ENCODE measurements at regions not wholly inside any gene's neighbourhood (a gene's known extent, or its start where the extent isn't known, plus 50 kb on each side); places are given as distances from the start of the nearest gene placed in this dataset.

- intact Hi-C loops (cut with DNase I, micrococcal nuclease), result no loop called here
- Mint-ChIP-seq H3K27me3 (no peaks in the 10 kb centered on the region), H3K4me1 (peaks cover 40% of the 10 kb centered on the region), H3K4me3 (no peak overlapping the region), H3K9me3 (ENCODE audit: low read depth) (peaks cover 12% of the 10 kb centered on the region), H3K36me3 (ENCODE audit: low read depth) (peaks cover 4% of the 10 kb centered on the region), H3K27ac (no peak overlapping the region)
- ChIA-PET CTCF (interaction anchor here (0.7 kb wide), 1 partner anchor 287 kb away, joined by 3 read pairs; no protein-coding TSS in a partner anchor), POLR2A (no interaction called here)
- ATAC-seq (no peak), DNase-seq (no peak)
Measured at GRCh38 chr2:171244466-171244969, 83.8 kb upstream of the TLK1 start.

DNA sequence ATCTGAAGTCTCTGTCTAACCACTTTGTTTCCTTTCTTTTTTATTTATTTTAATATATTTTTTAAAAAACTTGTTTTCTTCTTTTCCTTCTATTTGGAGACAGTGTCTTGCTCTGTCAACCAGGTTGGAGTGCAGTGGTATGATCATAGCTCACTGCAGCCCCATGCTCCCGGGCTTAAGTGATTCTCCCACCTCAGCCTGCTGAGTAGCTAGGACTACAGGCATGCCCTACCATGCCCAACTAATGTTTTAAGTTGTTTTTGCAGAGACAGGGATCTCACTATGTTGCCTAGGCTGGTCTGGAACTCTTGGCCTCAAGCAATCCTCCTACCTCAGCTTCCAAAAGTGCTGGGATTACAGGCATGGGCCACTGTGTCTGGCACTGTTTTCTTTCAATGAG lies 81.1 kb upstream of the TLK1 start:
- H3K4me3 Mint-ChIP-seq, result no peak overlapping the region
- CTCF ChIA-PET, result no interaction called here
- DNase-seq (no peak), ATAC-seq (no peak)
- peaks cover 3% of the 10 kb centered on the region for H3K36me3 Mint-ChIP-seq (ENCODE audit: low read depth)
- POLR2A ChIA-PET, result interaction anchor here (0.6 kb wide), 1 partner anchor 857 kb away, joined by 3 read pairs; no protein-coding TSS in a partner anchor
- intact Hi-C loops (cut with DNase I, micrococcal nuclease), result no loop called here
- no peak overlapping the region for H3K27ac Mint-ChIP-seq
- peaks cover 22% of the 10 kb centered on the region for H3K4me1 Mint-ChIP-seq
- no peaks in the 10 kb centered on the region for H3K27me3 Mint-ChIP-seq
- peaks cover 10% of the 10 kb centered on the region for H3K9me3 Mint-ChIP-seq (ENCODE audit: low read depth)

DNA sequence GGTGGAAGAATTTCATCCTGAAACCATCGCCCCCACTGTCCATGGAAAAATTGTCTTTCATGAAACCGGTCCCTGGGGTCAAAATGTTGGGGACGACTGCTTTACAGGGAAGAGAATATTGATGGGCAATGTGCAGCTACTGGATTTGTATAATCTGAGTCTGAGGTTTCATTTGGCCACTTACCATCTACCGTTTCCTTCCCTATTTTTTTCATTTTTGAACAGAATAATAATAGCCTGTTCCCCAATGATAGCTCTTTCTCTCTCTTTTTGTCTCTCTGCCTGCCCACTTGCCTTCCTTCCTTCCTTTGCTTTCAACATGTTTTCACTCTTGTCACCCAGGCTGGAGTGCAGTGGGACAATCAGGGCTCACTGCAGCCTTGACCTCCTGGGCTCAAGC lies 78.3 kb upstream of the TLK1 start:
- POLR2A ChIA-PET, result no interaction called here
- Mint-ChIP-seq H3K4me3 (no peak overlapping the region), H3K27me3 (no peaks in the 10 kb centered on the region), H3K27ac (no peak overlapping the region), H3K9me3 (ENCODE audit: low read depth) (no peaks in the 10 kb centered on the region), H3K36me3 (ENCODE audit: low read depth) (no peaks in the 10 kb centered on the region), H3K4me1 (peaks cover 8% of the 10 kb centered on the region)
- CTCF ChIA-PET, result no interaction called here
- DNase-seq (no peak), ATAC-seq (no peak)
- intact Hi-C loops (cut with DNase I, micrococcal nuclease), result no loop called here

GRCh38 chr2:171237751-171238505 lies 77.2 kb upstream of the TLK1 start:
- no peak for ATAC-seq
- no peaks in the 10 kb centered on the region for H3K9me3 Mint-ChIP-seq (ENCODE audit: low read depth)
- H3K4me1 Mint-ChIP-seq, result peaks cover 8% of the 10 kb centered on the region
- no peaks in the 10 kb centered on the region for H3K27me3 Mint-ChIP-seq
- H3K27ac Mint-ChIP-seq, result no peak overlapping the region
- H3K36me3 Mint-ChIP-seq (ENCODE audit: low read depth), result no peaks in the 10 kb centered on the region
- POLR2A ChIA-PET, result no interaction called here
- CTCF ChIA-PET, result no interaction called here
- DNase-seq, result no peak
- H3K4me3 Mint-ChIP-seq, result no peak overlapping the region
- intact Hi-C loops (cut with DNase I, micrococcal nuclease), result no loop called here

DNA sequence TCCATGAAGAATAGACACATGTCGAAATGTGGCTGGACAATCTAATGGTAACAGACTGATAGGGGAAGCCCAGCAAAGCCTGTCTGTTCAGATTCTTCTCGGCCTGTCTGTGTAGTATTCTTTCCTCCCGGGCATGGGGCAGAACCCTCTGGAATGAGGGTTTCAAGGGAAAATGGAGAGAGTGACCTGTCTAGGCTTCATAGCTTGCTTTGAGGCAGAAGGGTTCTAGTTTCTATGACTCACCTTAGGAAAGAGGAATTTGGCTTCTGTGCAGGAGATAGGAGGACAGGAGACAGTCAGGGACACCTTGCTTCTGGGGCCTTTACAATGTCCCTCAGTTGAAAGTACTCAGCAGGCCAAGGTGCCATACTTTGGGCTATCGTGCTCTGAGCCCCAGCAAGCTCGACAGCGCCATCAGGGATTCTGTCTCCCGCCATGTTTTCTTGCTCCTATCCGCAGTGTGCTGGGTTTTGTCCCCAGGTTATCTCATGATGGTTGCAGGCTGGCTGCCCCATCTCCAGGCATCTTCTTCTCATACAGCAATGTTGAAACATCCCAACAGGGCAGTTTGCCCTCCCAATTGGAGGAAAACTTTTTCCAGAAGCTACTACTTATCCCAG lies 74.7 kb upstream of the TLK1 start:
- no peaks in the 10 kb centered on the region for H3K27me3 Mint-ChIP-seq
- H3K9me3 Mint-ChIP-seq (ENCODE audit: low read depth), result no peaks in the 10 kb centered on the region
- POLR2A ChIA-PET, result interaction anchor here (0.6 kb wide), 1 partner anchor 8 kb away, joined by 4 read pairs; no protein-coding TSS in a partner anchor
- no peaks in the 10 kb centered on the region for H3K36me3 Mint-ChIP-seq (ENCODE audit: low read depth)
- DNase-seq (no peak), ATAC-seq (no peak)
- CTCF ChIA-PET, result interaction anchor here (0.7 to 2.3 kb wide), 3 partner anchors 14 to 176 kb away, joined by 3 to 11 read pairs (median 4); no protein-coding TSS in a partner anchor
- H3K4me1 Mint-ChIP-seq, result peaks cover 8% of the 10 kb centered on the region
- intact Hi-C loops (cut with DNase I, micrococcal nuclease), result no loop called here
- no peak overlapping the region for H3K4me3 Mint-ChIP-seq
- no peak overlapping the region for H3K27ac Mint-ChIP-seq

- ChIA-PET POLR2A (no interaction called here), CTCF (interaction anchor here (0.7 kb wide), 2 partner anchors 60 to 145 kb away, joined by 4 read pairs; no protein-coding TSS in a partner anchor)
Measured at GRCh38 chr2:171230176-171230575, 69.5 kb upstream of the TLK1 start.

GRCh38 chr2:171228826-171229225 lies 68.1 kb upstream of the TLK1 start:
- intact Hi-C loops (cut with DNase I, micrococcal nuclease), result no loop called here
- ATAC-seq (no peak), DNase-seq (no peak)
- no peaks in the 10 kb centered on the region for H3K27me3 Mint-ChIP-seq
- H3K36me3 Mint-ChIP-seq (ENCODE audit: low read depth), result peaks cover 1% of the 10 kb centered on the region
- peaks cover 7% of the 10 kb centered on the region for H3K4me1 Mint-ChIP-seq
- H3K9me3 Mint-ChIP-seq (ENCODE audit: low read depth), result peaks cover 3% of the 10 kb centered on the region
- POLR2A ChIA-PET, result interaction anchor here (0.6 kb wide), 1 partner anchor 991 kb away, joined by 3 read pairs; no protein-coding TSS in a partner anchor
- no peak overlapping the region for H3K27ac Mint-ChIP-seq
- no peak overlapping the region for H3K4me3 Mint-ChIP-seq
- CTCF ChIA-PET, result interaction anchor here (0.6 kb wide), 2 partner anchors 30 to 63 kb away, joined by 3 read pairs; no protein-coding TSS in a partner anchor

More at GRCh38 chr2:171230176-171230575, 69.5 kb upstream of the TLK1 start:
- DNase-seq (no peak), ATAC-seq (no peak)
- peaks cover 4% of the 10 kb centered on the region for H3K4me1 Mint-ChIP-seq
- H3K27ac Mint-ChIP-seq, result no peak overlapping the region
- intact Hi-C loops (cut with DNase I, micrococcal nuclease), result no loop called here
- H3K27me3 Mint-ChIP-seq, result no peaks in the 10 kb centered on the region
- H3K9me3 Mint-ChIP-seq (ENCODE audit: low read depth), result no peaks in the 10 kb centered on the region
- H3K4me3 Mint-ChIP-seq, result no peak overlapping the region
- no peaks in the 10 kb centered on the region for H3K36me3 Mint-ChIP-seq (ENCODE audit: low read depth)

DNA sequence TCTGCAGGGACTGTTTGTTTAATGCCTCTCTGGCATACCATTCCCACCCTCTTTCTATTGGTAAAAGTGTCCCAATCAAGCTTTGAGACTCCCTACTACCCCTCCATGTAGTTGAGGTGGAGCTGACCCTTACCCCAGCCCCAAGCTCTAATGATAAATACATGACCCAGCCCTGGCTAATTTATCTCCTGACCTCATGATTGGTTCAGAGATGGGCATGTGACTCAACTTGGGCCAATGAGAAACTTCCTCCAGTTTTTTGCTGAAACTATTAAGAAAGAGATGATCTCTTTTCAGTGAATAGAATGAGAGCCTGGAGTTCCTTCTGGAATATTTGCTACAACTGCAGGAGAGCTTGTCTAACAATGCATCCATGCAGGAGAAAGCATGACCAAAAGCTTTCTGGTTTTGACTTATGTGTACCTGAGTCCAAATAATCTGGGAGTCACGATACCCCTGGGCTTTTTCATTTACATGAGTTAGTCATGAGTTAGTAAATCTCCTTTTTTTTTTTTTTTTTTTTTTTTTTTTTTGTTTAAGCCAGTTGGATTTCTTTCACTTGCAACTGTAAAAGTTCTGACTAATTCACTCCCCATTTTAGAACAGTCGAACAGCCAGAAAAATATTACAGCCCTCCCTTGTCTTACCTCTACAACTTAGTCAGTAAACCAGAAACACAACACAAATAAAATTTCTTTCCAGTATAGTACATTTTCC lies 66.5 kb upstream of the TLK1 start:
- H3K27me3 Mint-ChIP-seq, result no peaks in the 10 kb centered on the region
- ATAC-seq (no peak), DNase-seq (no peak)
- POLR2A ChIA-PET, result interaction anchor here (0.6 kb wide), 1 partner anchor 9 kb away, joined by 4 read pairs; no protein-coding TSS in a partner anchor
- peaks cover 7% of the 10 kb centered on the region for H3K4me1 Mint-ChIP-seq
- H3K9me3 Mint-ChIP-seq (ENCODE audit: low read depth), result peaks cover 4% of the 10 kb centered on the region
- H3K27ac Mint-ChIP-seq, result no peak overlapping the region
- intact Hi-C loops (cut with DNase I, micrococcal nuclease), result no loop called here
- H3K36me3 Mint-ChIP-seq (ENCODE audit: low read depth), result peaks cover 3% of the 10 kb centered on the region
- H3K4me3 Mint-ChIP-seq, result no peak overlapping the region
- CTCF ChIA-PET, result interaction anchor here (0.6 to 1.0 kb wide), 3 partner anchors 69 to 405 kb away, joined by 3 read pairs; no protein-coding TSS in a partner anchor

DNA sequence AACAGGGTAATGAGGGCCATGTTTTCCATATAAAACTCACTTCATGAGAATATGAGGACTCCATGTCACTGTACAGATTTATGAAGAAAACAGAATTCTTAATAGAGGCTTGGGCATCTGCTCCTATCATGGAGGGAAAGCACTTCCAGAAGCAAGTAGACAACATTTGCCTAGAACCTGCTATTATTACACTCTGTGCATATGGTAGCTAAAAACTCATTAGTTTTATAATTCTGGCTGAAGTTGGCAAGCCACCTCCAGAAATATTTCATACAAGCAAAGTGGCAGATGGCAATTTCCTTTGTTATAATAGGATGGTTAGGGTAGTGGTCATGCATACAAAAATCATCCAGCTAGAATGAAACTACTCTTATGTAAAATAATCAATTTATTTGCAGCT lies 65.8 kb upstream of the TLK1 start:
- POLR2A ChIA-PET, result no interaction called here
- Mint-ChIP-seq H3K27ac (no peak overlapping the region), H3K4me1 (peaks cover 7% of the 10 kb centered on the region), H3K36me3 (ENCODE audit: low read depth) (peaks cover 3% of the 10 kb centered on the region), H3K27me3 (no peaks in the 10 kb centered on the region), H3K9me3 (ENCODE audit: low read depth) (peaks cover 4% of the 10 kb centered on the region), H3K4me3 (no peak overlapping the region)
- intact Hi-C loops (cut with DNase I, micrococcal nuclease), result no loop called here
- ATAC-seq (no peak), DNase-seq (no peak)
- CTCF ChIA-PET, result interaction anchor here (0.6 to 1.0 kb wide), 4 partner anchors 200 to 404 kb away, joined by 3 read pairs; partner anchors contain the start of genes DCAF17 and METTL8

- no peak for DNase-seq
- peaks cover 3% of the 10 kb centered on the region for H3K36me3 Mint-ChIP-seq (ENCODE audit: low read depth)
- ChIA-PET CTCF (interaction anchor here (0.6 to 1.0 kb wide), 3 partner anchors 200 to 351 kb away, joined by 3 read pairs; partner anchors contain the start of genes DCAF17 and METTL8), POLR2A (no interaction called here)
- H3K4me3 Mint-ChIP-seq, result no peak overlapping the region
- ATAC-seq, result no peak
- intact Hi-C loops (cut with DNase I, micrococcal nuclease), result no loop called here
- H3K27me3 Mint-ChIP-seq, result no peaks in the 10 kb centered on the region
- peaks cover 7% of the 10 kb centered on the region for H3K4me1 Mint-ChIP-seq
- H3K27ac Mint-ChIP-seq, result no peak overlapping the region
- peaks cover 4% of the 10 kb centered on the region for H3K9me3 Mint-ChIP-seq (ENCODE audit: low read depth)
Measured at GRCh38 chr2:171225989-171226388, 65.3 kb upstream of the TLK1 start.

DNA sequence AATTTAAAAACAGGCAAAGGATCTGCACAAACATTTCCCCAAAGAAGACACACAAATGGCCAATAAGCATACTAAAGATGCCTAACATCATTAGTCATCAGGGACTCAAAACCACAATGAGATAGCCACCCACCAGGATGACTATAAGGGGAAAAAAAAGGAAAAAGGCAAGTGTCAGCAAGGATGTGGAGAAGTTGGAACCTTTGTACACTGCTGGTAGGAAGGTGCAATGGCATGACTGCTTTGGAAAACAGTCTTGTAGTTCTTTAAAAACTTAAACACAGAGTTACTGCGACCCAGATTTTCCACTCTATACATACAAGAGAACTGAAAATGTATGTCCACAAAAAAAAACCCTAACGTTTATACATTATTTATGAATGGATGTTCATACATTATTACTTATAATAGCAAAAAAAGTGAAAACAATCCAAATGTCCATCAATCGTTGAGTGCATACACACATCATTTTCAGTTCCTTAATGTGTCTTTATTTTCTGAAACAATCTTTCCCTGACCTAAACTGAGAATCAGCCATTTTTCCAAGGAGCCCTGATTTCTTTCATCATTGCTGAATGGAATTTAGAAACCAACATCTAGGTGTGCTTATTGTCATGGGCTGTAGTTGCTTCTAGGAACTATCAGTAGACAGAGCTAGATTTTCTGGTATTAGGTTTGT lies 64.7 kb upstream of the TLK1 start:
- ChIA-PET CTCF (no interaction called here), POLR2A (no interaction called here)
- Mint-ChIP-seq H3K4me3 (no peak overlapping the region), H3K4me1 (peaks cover 7% of the 10 kb centered on the region), H3K27me3 (no peaks in the 10 kb centered on the region), H3K36me3 (ENCODE audit: low read depth) (peaks cover 3% of the 10 kb centered on the region), H3K27ac (no peak overlapping the region), H3K9me3 (ENCODE audit: low read depth) (peaks cover 4% of the 10 kb centered on the region)
- intact Hi-C loops (cut with DNase I, micrococcal nuclease), result no loop called here
- DNase-seq (no peak), ATAC-seq (peak; percentile 64)

Measured in activated CD4-positive, alpha-beta T cell treated with anti-CD3 and anti-CD28 coated beads for 36 hours (primary cell).